ENCODE measurements at regions not wholly inside any gene's neighbourhood (a gene's known extent, or its start where the extent isn't known, plus 50 kb on each side); places are given as distances from the start of the nearest gene placed in this dataset.

- TF ChIP-seq EZH2 (IDR thresholded peaks at IDR 0.05; ENCODE audit: low read length, unreplicated experiment) (no peak), CTCF (conservative IDR thresholded peaks at IDR 0.05; ENCODE audit: low read depth, low read length) (no peak)
Observed at GRCh38 chr5:53397845-53398244, 82.6 kb upstream of the FST start.

Measured in PC-3 (cell line).